ENCODE measurements at regions not wholly inside any gene's neighbourhood (a gene's known extent, or its start where the extent isn't known, plus 50 kb on each side); places are given as distances from the start of the nearest gene placed in this dataset.

- no peak for DNase-seq (ENCODE audit: low read depth, low spot score)
Observed at GRCh38 chr10:29151005-29151404, 137.9 kb upstream of the LYZL1 start.

- DNase-seq (ENCODE audit: low read depth, low spot score): no peak
Observed at GRCh38 chr10:29157321-29157720, 131.5 kb upstream of the LYZL1 start.

- DNase-seq (ENCODE audit: low read depth, low spot score): no peak
Observed at GRCh38 chr10:29158066-29158465, 130.8 kb upstream of the LYZL1 start.

GRCh38 chr10:29160150-29160617, 128.7 kb upstream of the LYZL1 start:
- DNase-seq (ENCODE audit: low read depth, low spot score): peak; percentile 74

DNA sequence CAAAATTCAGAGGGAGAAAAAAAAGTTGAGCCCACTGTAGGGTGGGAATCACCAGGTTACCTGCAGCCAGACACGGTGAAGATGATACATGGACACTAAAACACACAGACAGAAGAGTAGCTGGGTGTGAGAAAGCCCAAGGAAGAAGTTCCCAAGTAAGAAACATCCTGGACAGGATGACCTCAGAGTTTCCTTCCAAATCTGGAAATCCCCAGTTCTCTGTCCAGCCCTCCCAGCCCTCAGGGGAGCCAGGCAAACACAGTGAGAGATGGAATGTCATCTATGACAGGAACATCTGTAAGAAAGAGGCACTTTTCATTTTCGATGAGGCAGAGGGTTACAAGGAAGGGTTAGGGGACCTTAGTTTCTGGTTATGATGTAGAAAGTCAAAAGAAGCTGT, 125.1 kb upstream of the LYZL1 start:
- DNase-seq (ENCODE audit: low read depth, low spot score): no peak

DNA sequence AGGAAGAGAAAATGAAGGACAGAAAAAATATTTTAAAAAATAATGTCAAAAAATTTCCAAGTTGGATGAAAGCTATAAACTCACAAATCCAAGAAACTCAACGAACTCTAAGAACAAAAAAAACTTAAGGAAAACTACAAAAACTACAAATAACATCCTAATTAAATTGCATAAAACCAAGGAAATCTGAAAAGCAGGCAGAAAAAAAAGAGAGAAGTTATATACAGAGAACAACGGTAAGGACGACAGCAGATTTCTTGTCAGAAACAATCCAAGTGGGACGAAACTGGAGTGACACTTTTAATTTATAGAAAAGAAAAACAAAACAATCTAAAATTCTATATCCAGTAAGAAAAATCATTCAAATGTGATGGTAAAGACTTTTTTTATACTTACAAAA, 122.2 kb upstream of the LYZL1 start:
- no peak for DNase-seq (ENCODE audit: low read depth, low spot score)

- DNase-seq (ENCODE audit: low read depth, low spot score): no peak
Observed at GRCh38 chr10:29169021-29169420, 119.8 kb upstream of the LYZL1 start.

DNA sequence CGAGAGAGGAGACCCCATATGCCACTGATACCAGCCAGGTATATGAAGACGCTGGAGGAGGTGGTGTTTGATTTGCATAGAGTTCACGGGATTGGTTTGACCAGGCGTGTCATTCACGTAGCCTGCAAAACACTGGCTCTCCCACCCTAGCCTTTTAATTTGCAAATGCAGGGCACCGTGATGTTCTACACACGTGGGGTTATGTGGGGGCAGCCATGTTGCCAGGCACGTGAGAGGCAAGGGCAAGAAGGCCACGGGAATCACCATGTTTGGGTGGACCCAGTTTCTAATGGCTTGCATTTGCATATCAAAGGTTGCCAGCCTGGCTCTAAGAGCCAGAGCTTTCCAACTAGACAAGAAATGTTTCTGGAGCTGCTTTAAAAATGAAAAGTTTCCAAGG, 117.2 kb upstream of the LYZL1 start:
- no peak for DNase-seq (ENCODE audit: low read depth, low spot score)

DNA sequence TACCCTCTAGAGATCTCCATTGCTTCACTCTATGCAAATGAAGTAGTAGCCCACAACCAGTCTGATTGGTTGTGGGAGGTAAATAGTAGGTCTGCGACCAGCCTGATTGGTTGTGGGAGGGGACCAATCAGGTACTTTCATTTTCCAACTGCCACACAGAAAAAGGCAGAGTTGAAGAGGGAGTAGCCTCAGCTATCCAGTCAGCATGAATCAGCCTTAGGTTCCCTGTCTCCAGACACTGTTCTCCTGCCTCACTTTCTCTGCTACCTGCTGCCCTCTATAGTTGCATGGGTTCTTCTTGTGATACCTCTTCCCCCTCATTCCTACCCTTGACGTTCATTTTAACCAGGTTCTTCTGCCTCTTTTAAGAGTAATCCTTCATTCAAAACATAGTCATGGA, 114.5 kb upstream of the LYZL1 start:
- no peak for DNase-seq (ENCODE audit: low read depth, low spot score)

DNA sequence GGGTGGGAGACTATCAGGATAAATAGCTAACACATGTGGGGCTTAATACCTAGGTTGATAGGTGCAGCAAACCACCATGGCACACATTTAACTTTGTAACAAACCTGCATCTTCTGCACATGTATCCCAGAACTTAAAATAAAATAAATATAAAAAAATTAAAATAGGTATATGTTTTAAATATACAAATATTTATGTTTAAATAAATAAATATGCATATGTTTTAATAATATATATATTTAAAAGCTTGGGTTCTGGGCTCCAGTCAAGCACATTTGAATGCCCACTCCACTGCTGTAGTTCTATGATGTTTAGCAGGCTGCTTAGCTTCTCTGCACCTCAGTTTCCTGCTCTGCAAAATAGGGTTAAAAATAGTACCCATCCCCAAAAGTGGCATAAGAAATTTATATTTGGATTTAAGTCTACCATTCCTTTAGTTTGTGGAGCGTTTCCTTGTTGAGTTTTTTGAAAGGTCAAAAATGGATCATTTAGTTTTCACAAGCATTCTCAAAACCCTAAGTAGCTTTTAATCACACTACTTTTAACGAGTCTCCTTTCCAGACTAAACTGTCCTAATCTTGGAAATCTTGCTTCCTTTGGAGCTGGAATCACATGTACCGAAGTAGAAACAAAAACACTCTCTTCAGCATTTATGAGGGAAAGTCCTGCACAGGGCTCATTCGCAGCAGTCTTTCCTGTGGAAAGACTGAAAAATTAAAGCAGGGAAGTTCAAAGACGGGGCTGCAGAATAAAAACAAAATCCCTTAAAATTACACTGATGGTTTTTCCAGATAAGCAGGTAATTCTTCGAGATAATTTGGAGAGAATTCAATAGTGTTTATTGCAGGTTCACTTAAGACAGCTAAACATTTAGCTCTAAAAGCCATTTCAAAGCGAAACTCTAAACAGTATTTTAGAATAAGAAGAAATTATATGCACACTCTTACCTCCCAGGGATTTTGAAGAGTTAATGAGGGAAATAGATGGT, 111.7 kb upstream of the LYZL1 start:
- no peak for DNase-seq (ENCODE audit: low read depth, low spot score)

DNA sequence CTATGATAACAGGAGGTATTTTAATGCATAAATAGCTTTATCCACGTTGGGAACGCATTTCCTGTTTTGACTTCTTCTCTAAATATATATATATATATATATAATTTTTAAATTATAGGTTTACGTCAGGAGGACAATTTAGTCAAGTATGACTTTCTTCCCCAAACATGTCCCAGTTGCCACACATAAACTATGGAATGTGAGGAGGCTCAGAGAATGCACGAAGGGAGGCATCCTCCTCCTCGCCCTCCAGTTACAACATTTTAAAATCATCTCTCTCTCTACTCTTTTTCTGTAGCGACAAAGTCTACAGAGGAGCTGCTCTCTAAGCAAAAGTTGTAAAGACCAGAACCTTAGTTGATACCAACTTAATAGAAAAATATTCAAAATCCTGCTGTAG, 106.9 kb upstream of the LYZL1 start:
- no peak for DNase-seq (ENCODE audit: low read depth, low spot score)

DNA sequence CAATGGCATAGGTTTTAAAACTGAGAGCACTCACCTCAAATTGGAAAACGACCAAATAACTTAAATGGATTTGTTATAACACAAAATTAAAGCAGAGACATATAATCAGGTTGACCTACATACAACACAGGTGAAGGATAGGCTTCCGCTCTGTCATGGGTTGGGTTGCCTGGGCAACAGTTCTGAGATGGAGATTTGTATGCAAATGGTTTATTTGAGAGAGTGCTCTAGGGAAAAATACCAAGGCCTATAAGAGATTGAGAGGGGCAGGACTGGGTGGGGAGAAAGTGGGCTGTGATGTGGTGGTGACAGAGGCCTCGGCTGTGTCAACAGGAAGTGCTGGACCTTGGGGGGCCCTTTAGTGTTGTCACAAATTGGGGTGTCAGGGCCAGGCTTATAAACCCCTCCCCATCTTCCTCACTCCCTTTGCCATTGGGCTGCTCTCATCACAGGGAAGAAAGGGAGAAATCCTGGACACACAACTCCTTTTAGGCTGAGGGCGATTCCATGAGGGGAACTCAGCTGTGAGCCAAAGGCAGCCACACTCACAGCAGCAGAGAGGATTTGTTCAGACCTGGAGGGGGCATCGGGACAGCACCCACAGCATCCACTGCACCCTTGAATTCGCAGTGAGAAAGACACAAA, 105.4 kb upstream of the LYZL1 start:
- DNase-seq (ENCODE audit: low read depth, low spot score): no peak

- DNase-seq (ENCODE audit: low read depth, low spot score): no peak
Observed at GRCh38 chr10:29184205-29185000, 104.5 kb upstream of the LYZL1 start.

- no peak for DNase-seq (ENCODE audit: low read depth, low spot score)
Observed at GRCh38 chr10:29185050-29185449, 103.8 kb upstream of the LYZL1 start.

GRCh38 chr10:29186221-29186620, 102.6 kb upstream of the LYZL1 start:
- no peak for DNase-seq (ENCODE audit: low read depth, low spot score)

DNA sequence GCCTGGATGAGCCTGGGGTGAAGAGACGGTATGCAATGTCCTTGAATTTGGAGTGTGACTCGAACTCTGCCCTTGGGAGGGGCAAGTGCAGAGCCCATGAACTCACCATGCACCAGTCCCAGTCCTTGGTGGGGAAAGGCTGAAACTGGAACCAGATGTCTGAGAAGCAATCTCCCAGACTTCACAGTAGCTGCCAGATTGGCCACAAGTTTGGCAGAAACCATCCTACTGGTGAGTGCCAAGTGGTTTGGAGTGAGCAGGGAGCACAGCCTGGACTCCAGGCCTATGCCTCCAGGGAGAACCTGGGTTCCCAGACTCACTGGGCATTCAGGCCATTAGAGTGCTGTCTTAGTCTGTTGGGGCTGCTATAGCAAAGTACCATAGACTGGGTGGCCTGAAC, 99.6 kb upstream of the LYZL1 start:
- DNase-seq (ENCODE audit: low read depth, low spot score): no peak

DNA sequence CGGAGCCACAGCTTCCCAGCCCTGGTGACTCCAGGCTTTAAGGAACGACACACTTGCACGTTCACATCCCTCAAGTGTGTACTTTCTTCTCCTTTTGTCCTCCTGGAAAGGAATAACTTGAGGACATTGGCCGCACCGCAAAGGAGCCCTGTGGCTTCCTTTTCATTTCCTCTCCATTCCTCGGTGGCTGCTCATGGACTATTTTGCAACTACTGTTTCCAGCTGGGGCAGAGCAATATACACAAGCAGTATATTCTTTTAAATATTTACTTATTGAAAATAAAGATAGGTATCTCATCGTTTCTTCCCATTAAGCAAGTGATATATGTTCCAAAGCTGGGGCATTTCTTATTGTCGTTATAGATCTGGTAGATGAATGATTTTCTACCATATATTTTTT, 97.2 kb upstream of the LYZL1 start:
- no peak for DNase-seq (ENCODE audit: low read depth, low spot score)

GRCh38 chr10:29199339-29199738, 89.5 kb upstream of the LYZL1 start:
- DNase-seq (ENCODE audit: low read depth, low spot score): no peak

GRCh38 chr10:29199941-29200679, 88.8 kb upstream of the LYZL1 start:
- no peak for DNase-seq (ENCODE audit: low read depth, low spot score)

- DNase-seq (ENCODE audit: low read depth, low spot score): no peak
Observed at GRCh38 chr10:29202386-29202940, 86.4 kb upstream of the LYZL1 start.

GRCh38 chr10:29203432-29203831, 85.4 kb upstream of the LYZL1 start:
- no peak for DNase-seq (ENCODE audit: low read depth, low spot score)

All from iPS DF 19.7 (cell line).